VCaP (cell line): ENCODE measurements at regions not wholly inside any gene's neighbourhood (a gene's known extent, or its start where the extent isn't known, plus 50 kb on each side); places are given as distances from the start of the nearest gene placed in this dataset.

Experiments used
- H3K27ac ChIP-seq: fragments of 450-650 bp; 2 replicates; pipeline ENCODE4 v1.5.1; 2017
- CTCF ChIP-seq: fragments of 450-650 bp; conservative IDR thresholded peaks from 2 replicates; pipeline ENCODE4 v1.5.1; 2017; ENCODE audit warnings: mild to moderate bottlenecking, moderate library complexity

- no peak for TF ChIP-seq CTCF
- H3K27ac ChIP-seq = no peak overlapping the region
Measured at GRCh38 chr18:30044496-30044895, 998.0 kb downstream of the DSC3 start.

GRCh38 chr18:30039201-30039600, 1003.3 kb downstream of the DSC3 start:
- no peak for TF ChIP-seq CTCF
- H3K27ac ChIP-seq = no peak overlapping the region

- no peak for TF ChIP-seq CTCF
- H3K27ac ChIP-seq = no peak overlapping the region
Measured at GRCh38 chr18:30034818-30035217, 1007.7 kb downstream of the DSC3 start.

- no peak overlapping the region for H3K27ac ChIP-seq
- TF ChIP-seq CTCF = no peak
Measured at GRCh38 chr18:30016179-30016578, 1026.4 kb downstream of the DSC3 start.

- TF ChIP-seq CTCF = no peak
- H3K27ac ChIP-seq = no peak overlapping the region
Measured at GRCh38 chr18:30004965-30005364, 1037.6 kb downstream of the DSC3 start.

- H3K27ac ChIP-seq = no peak overlapping the region
- no peak for TF ChIP-seq CTCF
Measured at GRCh38 chr18:29982218-29982617, 1060.3 kb downstream of the DSC3 start.

- TF ChIP-seq CTCF = no peak
- H3K27ac ChIP-seq = no peak overlapping the region
Measured at GRCh38 chr18:29979881-29980280, 1062.7 kb downstream of the DSC3 start.

- no peak overlapping the region for H3K27ac ChIP-seq
- no peak for TF ChIP-seq CTCF
Measured at GRCh38 chr18:29969876-29970275, 1072.7 kb downstream of the DSC3 start.
